Activated CD4-positive, alpha-beta T cell treated with anti-CD3 and anti-CD28 coated beads, Interleukin-2, amount 50 U/mL, for 1 hour (primary cell): ENCODE measurements at regions not wholly inside any gene's neighbourhood (a gene's known extent, or its start where the extent isn't known, plus 50 kb on each side); places are given as distances from the start of the nearest gene placed in this dataset.
"Not testable (repeated sequence)": the region's sequence is repeated elsewhere in the genome, so short reads cannot be mapped to it uniquely, and the experiment has no call there.

ENCODE experiments used
- DNase-seq: peaks from one replicate; pipeline ENCODE4 v3.0.0-alpha.2; 2020

GRCh38 chr15:69903470-69904469 lies 193.9 kb downstream of the TLE3 start:
- no peak for DNase-seq

- no peak for DNase-seq
Observed at GRCh38 chr15:69906256-69907185, 191.2 kb downstream of the TLE3 start.

GRCh38 chr15:69908060-69908459 lies 189.7 kb downstream of the TLE3 start:
- DNase-seq = no peak

GRCh38 chr15:69908590-69909420 lies 188.9 kb downstream of the TLE3 start:
- no peak for DNase-seq

GRCh38 chr15:69909719-69910444 lies 187.8 kb downstream of the TLE3 start:
- no peak for DNase-seq

GRCh38 chr15:69910514-69910913 lies 187.2 kb downstream of the TLE3 start:
- DNase-seq = no peak

GRCh38 chr15:69912116-69912515 lies 185.6 kb downstream of the TLE3 start:
- DNase-seq = no peak

GRCh38 chr15:69914040-69914439 lies 183.7 kb downstream of the TLE3 start:
- no peak for DNase-seq

- DNase-seq = no peak
Observed at GRCh38 chr15:69914960-69915359, 182.8 kb downstream of the TLE3 start.

GRCh38 chr15:69916169-69916785 lies 181.4 kb downstream of the TLE3 start:
- no peak for DNase-seq

- no peak for DNase-seq
Observed at GRCh38 chr15:69917056-69917455, 180.7 kb downstream of the TLE3 start.

GRCh38 chr15:69919816-69920215 lies 177.9 kb downstream of the TLE3 start:
- DNase-seq = no peak

- no peak for DNase-seq
Observed at GRCh38 chr15:69920221-69920620, 177.5 kb downstream of the TLE3 start.

- no peak for DNase-seq
Observed at GRCh38 chr15:69921626-69922619, 175.8 kb downstream of the TLE3 start.

GRCh38 chr15:69924531-69924930 lies 173.2 kb downstream of the TLE3 start:
- DNase-seq = no peak

- no peak for DNase-seq
Observed at GRCh38 chr15:69926006-69926405, 171.7 kb downstream of the TLE3 start.

GRCh38 chr15:69926721-69927120 lies 171.0 kb downstream of the TLE3 start:
- no peak for DNase-seq

GRCh38 chr15:69928890-69929289 lies 168.8 kb downstream of the TLE3 start:
- DNase-seq = not testable (repeated sequence)

- DNase-seq = no peak
Observed at GRCh38 chr15:69929905-69930630, 167.6 kb downstream of the TLE3 start.
